ENCODE measurements at regions not wholly inside any gene's neighbourhood (a gene's known extent, or its start where the extent isn't known, plus 50 kb on each side); places are given as distances from the start of the nearest gene placed in this dataset.

DNA sequence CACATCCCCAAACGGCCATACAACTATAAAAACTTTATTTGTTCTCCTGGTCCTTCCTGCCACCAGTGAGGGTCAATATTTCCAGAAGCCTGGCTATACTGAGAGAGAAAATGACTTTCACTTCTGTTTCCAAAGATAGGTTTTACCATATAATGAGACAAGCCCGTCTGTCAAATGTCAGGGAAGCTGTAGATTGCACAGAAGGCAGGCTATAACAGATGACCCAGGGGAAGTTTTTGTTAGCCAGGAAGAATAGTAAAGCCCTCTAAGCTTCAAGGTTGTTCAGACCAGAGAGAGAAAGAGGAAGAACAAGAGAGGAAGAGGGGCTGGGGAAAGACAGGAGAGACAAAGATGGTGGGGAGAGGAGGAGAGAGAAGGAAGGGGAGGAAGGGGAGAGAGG, 217.5 kb downstream of the GBA3 start:
- DNase-seq, result no peak

DNA sequence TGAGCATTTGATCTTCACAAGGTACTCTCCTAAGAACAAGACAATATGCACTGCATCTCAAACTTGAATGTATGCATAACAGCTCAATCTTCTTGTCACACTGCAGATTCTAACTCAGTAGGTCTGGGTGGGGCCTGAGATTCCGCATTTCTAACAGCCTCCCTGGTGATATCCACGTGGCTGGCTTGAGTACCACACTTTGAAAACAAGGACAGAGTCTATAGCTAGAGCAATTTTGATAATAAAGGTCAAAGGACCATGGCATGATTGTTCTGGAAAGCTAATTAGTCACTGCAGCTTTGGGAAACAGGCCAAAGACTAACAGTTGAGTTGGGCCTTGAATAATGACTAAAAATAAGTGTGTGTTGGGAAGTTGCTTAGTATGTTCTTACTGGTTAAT, 213.3 kb downstream of the GBA3 start:
- DNase-seq, result no peak

DNA sequence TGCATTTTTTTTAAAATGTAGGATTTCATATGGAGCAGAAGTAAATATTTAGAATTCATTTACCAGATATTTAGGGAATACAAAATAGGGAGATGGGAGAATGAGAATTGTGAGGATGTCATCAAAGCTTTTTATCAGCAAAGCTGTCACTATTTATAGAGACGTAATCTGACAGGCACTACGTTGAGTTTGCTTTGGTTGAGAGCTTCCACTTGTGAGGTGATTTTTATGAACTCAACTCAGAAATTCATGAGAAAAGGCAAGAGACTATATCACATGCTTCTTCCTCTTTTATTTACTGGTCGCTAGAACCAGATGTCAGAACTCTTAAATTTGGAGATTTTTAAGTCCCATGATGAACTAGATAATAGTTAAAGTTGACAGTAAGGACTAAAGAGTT, 211.2 kb downstream of the GBA3 start:
- DNase-seq, result no peak

DNA sequence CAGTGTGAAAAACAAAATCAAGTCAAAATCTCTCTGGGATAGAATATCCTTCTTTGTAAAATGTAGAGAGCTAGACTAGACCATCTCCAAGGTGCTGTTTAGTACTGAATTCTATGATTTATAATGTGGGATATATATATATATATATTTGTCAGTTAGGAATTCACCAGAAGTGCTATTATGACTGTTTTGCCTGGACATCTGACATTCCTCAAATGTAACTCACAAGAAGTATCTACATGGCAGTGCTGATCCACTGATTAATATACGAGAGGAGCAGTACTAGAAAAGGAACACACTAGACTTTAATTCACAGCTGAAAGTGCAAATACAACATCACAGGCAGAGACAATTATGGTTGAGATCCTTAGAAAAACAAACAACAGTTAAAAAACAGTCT, 208.9 kb downstream of the GBA3 start:
- no peak for DNase-seq

DNA sequence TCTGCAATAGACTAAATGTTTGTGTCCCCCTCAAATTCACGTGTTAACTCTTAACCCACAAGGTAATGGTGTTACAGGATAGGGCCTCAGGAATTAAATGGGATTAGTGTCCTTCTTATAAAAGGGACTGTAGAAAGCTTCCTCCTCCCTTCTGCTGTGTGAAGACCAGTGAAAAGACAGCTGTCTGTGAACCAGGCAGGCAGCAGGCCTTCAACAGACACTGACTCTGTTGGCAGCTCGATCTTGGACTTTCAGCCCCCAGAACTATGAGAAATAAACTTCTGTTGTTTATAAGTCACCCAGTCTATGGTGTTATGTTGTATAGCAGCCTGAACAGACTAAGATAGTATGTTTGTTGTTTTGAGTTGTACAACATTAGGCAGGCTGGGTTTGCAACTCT, 208.1 kb downstream of the GBA3 start:
- no peak for DNase-seq

DNA sequence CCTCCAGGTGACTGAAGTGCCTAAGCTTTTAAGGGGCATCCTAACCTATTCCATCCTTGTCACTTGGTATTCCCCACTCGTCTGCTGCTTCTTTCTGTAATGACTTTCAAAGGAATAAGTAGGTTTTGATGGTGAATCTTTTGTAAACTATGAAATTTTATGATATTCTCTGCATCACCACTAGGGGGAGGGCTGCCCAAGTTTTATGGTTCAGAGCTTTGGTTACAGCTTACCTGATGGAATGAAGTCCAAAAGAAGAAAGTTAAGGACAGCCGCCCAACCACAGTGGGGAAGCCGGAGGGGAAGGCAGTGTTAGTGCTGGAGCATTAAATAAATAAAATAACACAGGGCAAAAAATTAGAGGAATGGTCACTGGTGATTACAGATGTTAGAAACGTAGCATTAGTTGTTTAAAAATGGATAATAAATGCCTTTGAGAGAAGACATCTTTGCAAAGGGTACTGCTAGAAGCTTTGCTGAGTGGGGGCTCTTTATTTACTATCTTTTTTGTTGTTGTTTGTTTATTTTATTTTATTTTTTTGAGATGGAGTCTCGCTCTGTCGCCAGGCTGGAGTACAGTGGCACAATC, 204.9 kb downstream of the GBA3 start:
- no peak for DNase-seq

DNA sequence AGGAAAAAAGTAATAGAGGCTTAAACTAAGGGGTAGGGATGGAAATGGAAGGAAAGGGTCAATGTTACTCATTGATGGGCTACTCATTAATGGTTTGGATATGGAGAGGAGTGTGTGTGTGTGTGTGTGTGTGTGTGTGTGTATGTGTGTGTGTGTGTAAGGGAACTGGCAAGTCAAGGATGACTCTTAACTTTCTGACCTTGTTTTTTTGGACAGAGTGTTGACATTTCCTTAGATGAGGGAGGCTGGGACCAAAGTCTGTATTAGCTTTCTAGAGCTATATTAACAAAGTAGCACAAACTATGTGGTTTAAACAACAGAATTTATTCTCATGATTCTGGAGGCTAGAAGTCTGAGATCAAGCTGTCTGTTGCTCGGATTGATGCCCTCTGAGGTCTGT, 202.7 kb downstream of the GBA3 start:
- no peak for DNase-seq

DNA sequence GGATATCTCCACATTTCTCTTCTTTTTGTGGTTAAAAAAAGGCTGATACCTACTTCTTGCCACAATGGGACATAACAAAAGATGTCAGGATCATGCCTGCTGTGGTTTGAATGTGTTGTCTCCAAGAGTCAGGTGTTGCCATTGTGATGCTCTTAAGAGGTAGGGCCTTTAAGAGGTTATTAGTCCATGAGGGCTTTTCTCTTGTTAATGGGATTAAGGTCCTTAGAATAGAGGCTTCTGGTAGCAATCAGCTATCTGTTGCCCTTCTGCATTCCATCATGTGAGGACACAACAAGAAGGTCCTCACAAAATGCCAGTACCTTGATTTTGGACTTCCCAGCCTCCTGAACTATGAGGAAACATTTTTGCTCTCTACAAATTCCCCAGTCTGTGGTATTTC, 191.4 kb downstream of the GBA3 start:
- no peak for DNase-seq

DNA sequence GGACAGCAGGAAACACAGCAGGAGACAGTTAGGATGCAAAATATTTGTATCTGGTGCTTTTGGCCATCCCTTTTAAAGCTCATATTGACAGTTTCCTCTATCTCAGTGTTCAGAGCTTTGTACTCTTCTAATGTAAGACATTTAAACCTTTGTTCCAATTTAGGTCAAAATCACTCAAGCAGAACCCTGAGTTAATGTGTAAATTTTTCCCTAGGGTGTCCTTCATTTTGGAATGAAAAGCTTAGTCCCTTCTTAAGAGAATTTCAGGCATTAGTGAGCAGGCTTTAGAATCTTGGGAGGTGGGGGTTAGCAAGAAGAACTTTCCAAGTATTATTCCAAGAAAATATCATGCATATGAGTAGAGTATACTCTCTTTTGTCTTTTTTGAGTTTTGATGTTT, 188.7 kb downstream of the GBA3 start:
- no peak for DNase-seq

DNA sequence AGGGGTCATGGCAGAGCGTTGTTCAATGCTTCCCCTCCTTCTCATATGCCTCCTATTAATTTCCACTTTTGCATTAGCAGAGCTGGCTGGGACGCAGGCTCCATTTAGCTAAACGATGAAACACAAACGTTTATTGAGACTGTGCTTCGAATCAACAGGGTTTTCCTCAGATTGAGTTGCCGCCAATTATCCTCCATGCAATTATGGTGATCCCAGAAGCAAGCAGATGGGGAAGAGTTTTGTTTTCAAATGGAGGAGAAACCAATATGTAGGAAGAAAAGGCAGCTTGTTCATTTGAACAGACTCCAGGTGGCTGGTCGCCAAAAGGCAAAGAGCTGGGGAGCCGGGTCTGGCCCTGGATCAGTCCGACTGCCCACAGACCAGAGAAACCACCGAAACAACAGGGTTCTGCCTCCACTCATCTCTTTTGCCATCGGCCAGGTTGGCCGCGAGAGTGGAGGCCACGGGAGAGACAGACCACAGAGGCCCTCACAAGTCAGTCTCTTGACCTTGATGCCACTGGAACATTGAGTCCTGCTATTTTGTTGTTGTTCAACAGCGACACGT, 184.8 kb downstream of the GBA3 start:
- no peak for DNase-seq

DNA sequence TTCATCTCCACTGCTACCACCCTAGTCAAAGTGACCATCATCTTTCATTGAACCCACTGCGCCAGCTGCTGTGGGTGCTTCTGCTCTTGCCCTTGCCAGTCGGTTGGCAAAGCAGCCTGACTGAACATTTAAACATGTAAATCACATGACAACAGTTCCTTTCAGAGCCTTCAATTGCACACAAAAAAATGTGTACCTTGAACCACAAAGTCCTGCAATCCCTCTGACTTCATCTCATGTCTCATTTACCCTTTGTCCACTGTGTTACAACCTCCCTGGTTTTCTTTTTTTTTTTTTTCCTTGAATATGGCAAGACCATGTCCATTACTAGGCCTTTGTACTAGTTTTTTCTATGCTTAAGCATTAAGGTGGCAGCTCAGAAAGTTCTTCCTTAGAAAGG, 183.5 kb downstream of the GBA3 start:
- no peak for DNase-seq

DNA sequence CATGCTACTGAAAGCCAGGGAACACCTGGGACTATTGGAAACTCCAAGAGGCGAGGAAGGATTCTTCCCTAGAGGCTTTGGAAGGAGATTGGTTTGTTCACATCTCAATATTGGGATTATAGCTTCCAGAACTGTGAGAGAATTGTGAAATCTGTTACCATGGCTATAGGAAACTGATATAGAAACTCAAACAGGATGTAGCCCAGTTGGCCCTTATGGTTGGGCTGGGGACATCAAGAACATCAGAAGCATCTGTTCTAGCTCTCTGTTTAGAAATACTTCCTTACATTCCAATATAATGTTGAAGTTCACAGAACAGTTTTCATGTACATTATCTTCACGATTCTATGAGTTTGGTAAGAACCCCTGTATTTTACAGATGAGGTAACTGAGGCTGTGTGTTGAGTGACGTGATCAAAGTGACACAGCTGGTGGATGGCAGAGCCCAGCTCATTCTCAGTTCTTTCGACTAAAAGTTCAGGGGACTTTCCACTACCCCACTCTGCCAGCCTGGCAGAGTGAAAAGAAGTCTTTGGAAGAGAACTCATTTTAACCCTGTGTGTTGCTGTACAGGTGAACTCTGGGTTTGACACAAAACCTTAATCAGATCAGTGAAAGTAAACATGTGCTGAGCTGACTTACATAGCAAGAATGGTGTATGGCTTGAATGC, 183.0 kb downstream of the GBA3 start:
- no peak for DNase-seq

DNA sequence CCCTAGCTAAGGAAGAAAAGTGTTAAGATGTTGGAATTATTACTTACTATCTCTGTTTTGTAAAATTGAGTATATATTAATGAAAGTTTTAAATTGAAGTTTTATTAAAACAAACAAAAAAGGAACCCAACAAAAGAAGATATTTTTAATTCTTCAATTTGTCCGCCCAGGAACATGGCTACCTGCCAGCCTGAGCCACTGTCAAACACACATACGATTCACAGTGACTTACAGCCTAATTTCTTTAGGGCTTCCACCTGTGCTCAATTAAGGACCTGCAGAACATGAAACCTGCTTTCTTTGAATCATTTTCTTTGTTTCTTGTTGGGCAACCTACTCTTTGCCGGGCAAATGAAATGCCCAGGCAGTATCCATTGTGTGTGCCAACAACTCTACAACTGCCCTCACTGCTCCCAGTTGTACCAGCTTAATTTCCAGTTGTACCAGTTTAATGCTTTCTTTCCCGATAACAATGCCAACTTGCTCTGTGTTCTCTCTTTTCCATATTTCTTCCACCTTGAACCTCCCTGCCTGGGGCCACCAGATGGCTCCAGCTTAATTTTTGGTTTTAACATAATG, 181.7 kb downstream of the GBA3 start:
- no peak for DNase-seq

DNA sequence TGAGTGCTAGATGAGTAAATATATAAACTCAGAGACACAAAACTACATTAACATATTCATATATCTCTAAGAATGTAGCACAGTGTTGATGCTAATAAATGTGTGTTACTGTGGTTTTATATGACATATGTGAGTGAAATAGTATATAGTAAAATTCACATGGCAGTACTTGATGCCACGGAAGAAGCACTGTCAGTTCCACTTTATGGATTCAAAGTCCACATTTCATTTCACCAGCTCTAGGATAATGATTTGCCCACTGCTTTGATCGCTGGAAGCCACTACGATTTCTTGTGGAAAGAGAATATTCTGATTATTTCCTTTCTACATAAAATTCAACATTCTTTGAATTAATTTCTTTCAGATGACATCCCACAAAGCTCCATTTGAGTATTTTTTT, 181.2 kb downstream of the GBA3 start:
- DNase-seq, result no peak

DNA sequence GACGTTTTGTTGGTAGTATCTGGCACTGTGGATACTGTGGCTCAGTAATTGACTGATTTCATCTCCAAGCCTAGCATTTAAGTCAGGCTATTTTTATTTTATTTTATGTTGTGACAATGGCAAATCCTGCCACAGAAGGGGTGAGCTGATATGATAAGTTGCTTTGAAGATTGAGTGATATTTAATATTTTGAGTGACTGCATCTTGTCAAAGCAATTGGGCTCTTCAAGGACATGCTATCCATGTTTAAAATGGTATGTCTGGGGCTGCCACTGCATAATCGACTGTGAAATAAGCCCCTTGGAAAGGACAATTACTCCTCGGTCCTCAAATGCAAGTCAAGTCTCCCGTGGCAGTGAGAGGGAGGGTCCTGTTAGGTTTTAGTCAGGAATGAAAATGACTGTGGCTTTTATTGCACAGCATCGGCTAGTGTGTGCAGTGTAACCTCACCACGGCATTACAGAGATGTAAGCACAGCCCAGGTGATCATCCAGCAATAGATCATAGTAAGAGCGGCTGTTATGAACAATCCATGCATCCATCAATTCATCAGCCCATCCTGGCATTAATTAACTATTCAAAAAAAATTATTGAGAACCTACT, 178.2 kb downstream of the GBA3 start:
- no peak for DNase-seq

DNA sequence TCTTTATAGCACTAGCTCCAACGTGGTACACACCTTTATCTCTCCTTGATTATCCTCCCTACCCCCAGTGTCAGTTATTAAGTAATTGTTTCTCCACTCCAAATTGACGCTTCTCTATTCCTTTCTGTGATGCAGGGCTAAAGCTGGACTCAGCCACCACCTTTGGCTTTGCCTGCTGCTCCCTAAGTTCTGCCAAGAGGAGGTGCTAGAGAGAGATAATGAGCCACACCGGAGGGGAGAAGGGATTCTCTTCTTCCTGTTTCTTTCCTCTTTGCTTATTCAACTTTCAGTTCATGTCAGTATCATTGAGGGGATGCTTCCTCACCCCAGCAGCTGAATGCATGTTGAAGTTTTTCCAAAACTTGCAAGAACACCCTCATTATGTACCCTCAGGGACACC, 176.5 kb downstream of the GBA3 start:
- no peak for DNase-seq
